HFFc6 (cell line): ENCODE measurements at regions not wholly inside any gene's neighbourhood (a gene's known extent, or its start where the extent isn't known, plus 50 kb on each side); places are given as distances from the start of the nearest gene placed in this dataset.
A peak's percentile ranks its signal among the peaks of the same experiment; 100 is the strongest.
"Not testable (repeated sequence)": the region's sequence is repeated elsewhere in the genome, so short reads cannot be mapped to it uniquely, and the experiment has no call there.

Experiments
- DNase-seq: peaks from one replicate; pipeline ENCODE4 v3.0.0-alpha.2; 2018
- H3K27ac Mint-ChIP-seq: 2 replicates; pipeline ENCODE4 v1.8.0; 2020; ENCODE audit warnings: mild to moderate bottlenecking, mixed read lengths
- H3K27me3 Mint-ChIP-seq: 2 replicates; pipeline ENCODE4 v1.8.0; 2021; ENCODE audit warnings: mild to moderate bottlenecking, moderate library complexity, mixed read lengths; ENCODE audit not compliant: insufficient read depth
- H3K36me3 Mint-ChIP-seq: 2 replicates; pipeline ENCODE4 v1.8.0; 2021; ENCODE audit warnings: low read depth, mixed read lengths
- H3K4me1 Mint-ChIP-seq: 2 replicates; pipeline ENCODE4 v1.8.0; 2020; ENCODE audit warnings: low read depth, mixed read lengths
- H3K4me3 Mint-ChIP-seq: 2 replicates; pipeline ENCODE4 v1.8.0; 2020; ENCODE audit warnings: mild to moderate bottlenecking, moderate library complexity, mixed read lengths
- H3K9me3 Mint-ChIP-seq: 2 replicates; pipeline ENCODE4 v1.8.0; 2020; ENCODE audit warnings: mild to moderate bottlenecking, mixed read lengths
- CTCF ChIP-seq: fragments of 200-600 bp; sonication (generic); IDR thresholded peaks from 2 replicates; pipeline ENCODE4 v1.5.0; 2021; ENCODE audit warnings: antibody characterized with exemption, mild to moderate bottlenecking

GRCh38 chrY:18936831-18937230 is 163.3 kb upstream of the HSFY2 start:
- Mint-ChIP-seq H3K9me3 (no peaks in the 10 kb centered on the region), H3K27me3 (no peaks in the 10 kb centered on the region), H3K4me3 (no peak overlapping the region)

GRCh38 chrY:18919256-18919655 is 145.7 kb upstream of the HSFY2 start:
- H3K9me3 Mint-ChIP-seq, result no peaks in the 10 kb centered on the region

More at GRCh38 chrY:18936831-18937230, 163.3 kb upstream of the HSFY2 start:
- Mint-ChIP-seq H3K4me1 (peaks cover 8% of the 10 kb centered on the region), H3K27ac (no peak overlapping the region), H3K36me3 (no peaks in the 10 kb centered on the region)
- no peak for DNase-seq
- TF ChIP-seq CTCF, result no peak

GRCh38 chrY:18912846-18913245 is 139.3 kb upstream of the HSFY2 start:
- Mint-ChIP-seq H3K4me3 (no peak overlapping the region), H3K27ac (no peak overlapping the region), H3K27me3 (no peaks in the 10 kb centered on the region), H3K36me3 (no peaks in the 10 kb centered on the region), H3K9me3 (no peaks in the 10 kb centered on the region), H3K4me1 (peaks cover 29% of the 10 kb centered on the region)
- DNase-seq, result no peak
- TF ChIP-seq CTCF, result no peak

More at GRCh38 chrY:18919256-18919655, 145.7 kb upstream of the HSFY2 start:
- Mint-ChIP-seq H3K36me3 (peaks cover 5% of the 10 kb centered on the region), H3K4me1 (peaks cover 30% of the 10 kb centered on the region), H3K27ac (no peak overlapping the region), H3K4me3 (no peak overlapping the region), H3K27me3 (no peaks in the 10 kb centered on the region)
- no peak for TF ChIP-seq CTCF
- no peak for DNase-seq

- no peak for TF ChIP-seq CTCF
- H3K4me3 Mint-ChIP-seq, result peak overlapping the region; percentile 45
- no peaks in the 10 kb centered on the region for H3K27me3 Mint-ChIP-seq
- DNase-seq, result peak; percentile 68
- no peaks in the 10 kb centered on the region for H3K9me3 Mint-ChIP-seq
- H3K27ac Mint-ChIP-seq, result peak overlapping the region; percentile 85
- H3K36me3 Mint-ChIP-seq, result 0 out of 2 replicates have a peak, but pooled peaks cover 5% of the 10 kb centered on the region
- peaks cover 45% of the 10 kb centered on the region for H3K4me1 Mint-ChIP-seq
Observed at GRCh38 chrY:18909846-18910245, 136.3 kb upstream of the HSFY2 start.

- H3K36me3 Mint-ChIP-seq, H3K27me3 Mint-ChIP-seq, H3K27ac Mint-ChIP-seq, H3K9me3 Mint-ChIP-seq, H3K4me3 Mint-ChIP-seq: not testable (repeated sequence)
- H3K4me1 Mint-ChIP-seq, result peaks cover 45% of the 10 kb centered on the region
- DNase-seq, result peak; percentile 34
Observed at GRCh38 chrY:18906198-18906597, 132.7 kb upstream of the HSFY2 start.

- TF ChIP-seq CTCF, result no peak
- DNase-seq, result no peak
- H3K27ac Mint-ChIP-seq, result no peak overlapping the region
- H3K4me1 Mint-ChIP-seq, result peaks cover 28% of the 10 kb centered on the region
- no peaks in the 10 kb centered on the region for H3K9me3 Mint-ChIP-seq
- H3K27me3 Mint-ChIP-seq, result no peaks in the 10 kb centered on the region
- no peak overlapping the region for H3K4me3 Mint-ChIP-seq
- H3K36me3 Mint-ChIP-seq, result 0 out of 2 replicates have a peak, but pooled peaks cover 5% of the 10 kb centered on the region
Observed at GRCh38 chrY:18904296-18904695, 130.8 kb upstream of the HSFY2 start.
